GM23248 (cell line): ENCODE measurements at regions not wholly inside any gene's neighbourhood (a gene's known extent, or its start where the extent isn't known, plus 50 kb on each side); places are given as distances from the start of the nearest gene placed in this dataset.

Source experiments
- EZH2 ChIP-seq: fragments of 200-600 bp; sonication (generic); IDR thresholded peaks from 2 replicates; pipeline ENCODE4 v1.6.1; 2018; ENCODE audit warnings: antibody characterized with exemption, mild to moderate bottlenecking; ENCODE audit not compliant: insufficient read depth, poor library complexity, severe bottlenecking
- EZH2phosphoT487 ChIP-seq: fragments of 200-600 bp; sonication (generic); IDR thresholded peaks from 2 replicates; pipeline ENCODE4 v1.6.1; 2018; ENCODE audit warnings: antibody characterized with exemption, moderate library complexity, mild to moderate bottlenecking, low read depth; ENCODE audit not compliant: insufficient read depth

- no peak for TF ChIP-seq EZH2
- TF ChIP-seq EZH2phosphoT487: 0 out of 2 replicates have a peak, but pooled peaks have one; percentile 16
Measured at GRCh38 chr3:178381555-178381954, 154.7 kb upstream of the KCNMB2 start.
